GM12874 (cell line): ENCODE measurements at regions not wholly inside any gene's neighbourhood (a gene's known extent, or its start where the extent isn't known, plus 50 kb on each side); places are given as distances from the start of the nearest gene placed in this dataset.

Source experiments
- TF ChIP-seq, protein P1 (sequence below): IDR thresholded peaks from 2 replicates; pipeline ENCODE4 v1.5.1; 2011; ENCODE audit warnings: low read depth, mild to moderate bottlenecking, control low read depth, low read length, moderate library complexity; ENCODE audit not compliant: insufficient read depth

DNA sequence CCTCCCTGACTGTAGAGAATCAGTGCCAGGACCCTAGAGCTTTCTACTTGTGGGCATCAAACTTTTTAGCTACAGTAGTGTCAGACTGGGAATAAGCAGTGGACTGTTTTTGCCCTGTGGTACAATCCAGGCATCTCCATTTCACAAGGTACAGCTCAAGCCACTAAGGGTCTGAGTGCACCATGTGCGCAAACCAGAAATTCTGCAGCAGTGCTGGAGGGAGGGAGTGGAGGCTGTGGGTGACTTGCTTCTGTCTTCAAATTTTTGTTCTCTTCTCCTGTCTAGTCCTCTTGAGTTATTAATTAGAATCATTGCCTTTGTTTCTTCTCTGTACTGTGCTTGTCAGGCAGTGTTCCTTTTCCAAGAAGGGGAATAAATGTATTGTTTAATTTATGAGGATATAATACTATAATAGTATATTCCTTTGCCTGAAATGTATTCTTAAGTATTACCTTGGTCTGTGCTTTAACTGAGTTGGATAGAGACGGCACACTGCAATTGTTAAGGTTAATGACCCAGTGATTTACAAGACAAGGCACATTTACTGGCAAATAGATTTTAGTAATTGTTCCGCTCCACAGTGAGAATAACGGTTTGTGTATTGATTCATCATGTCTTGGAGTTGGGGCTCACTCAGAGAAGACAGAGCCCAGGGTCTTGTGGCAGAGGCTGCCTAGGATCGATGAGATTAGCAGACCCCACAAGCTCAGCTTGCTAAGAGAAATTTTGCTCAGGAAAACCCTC lies 390.6 kb upstream of the CFAP20DC start:
- TF ChIP-seq, protein P1, sequence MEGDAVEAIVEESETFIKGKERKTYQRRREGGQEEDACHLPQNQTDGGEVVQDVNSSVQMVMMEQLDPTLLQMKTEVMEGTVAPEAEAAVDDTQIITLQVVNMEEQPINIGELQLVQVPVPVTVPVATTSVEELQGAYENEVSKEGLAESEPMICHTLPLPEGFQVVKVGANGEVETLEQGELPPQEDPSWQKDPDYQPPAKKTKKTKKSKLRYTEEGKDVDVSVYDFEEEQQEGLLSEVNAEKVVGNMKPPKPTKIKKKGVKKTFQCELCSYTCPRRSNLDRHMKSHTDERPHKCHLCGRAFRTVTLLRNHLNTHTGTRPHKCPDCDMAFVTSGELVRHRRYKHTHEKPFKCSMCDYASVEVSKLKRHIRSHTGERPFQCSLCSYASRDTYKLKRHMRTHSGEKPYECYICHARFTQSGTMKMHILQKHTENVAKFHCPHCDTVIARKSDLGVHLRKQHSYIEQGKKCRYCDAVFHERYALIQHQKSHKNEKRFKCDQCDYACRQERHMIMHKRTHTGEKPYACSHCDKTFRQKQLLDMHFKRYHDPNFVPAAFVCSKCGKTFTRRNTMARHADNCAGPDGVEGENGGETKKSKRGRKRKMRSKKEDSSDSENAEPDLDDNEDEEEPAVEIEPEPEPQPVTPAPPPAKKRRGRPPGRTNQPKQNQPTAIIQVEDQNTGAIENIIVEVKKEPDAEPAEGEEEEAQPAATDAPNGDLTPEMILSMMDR = no peak

DNA sequence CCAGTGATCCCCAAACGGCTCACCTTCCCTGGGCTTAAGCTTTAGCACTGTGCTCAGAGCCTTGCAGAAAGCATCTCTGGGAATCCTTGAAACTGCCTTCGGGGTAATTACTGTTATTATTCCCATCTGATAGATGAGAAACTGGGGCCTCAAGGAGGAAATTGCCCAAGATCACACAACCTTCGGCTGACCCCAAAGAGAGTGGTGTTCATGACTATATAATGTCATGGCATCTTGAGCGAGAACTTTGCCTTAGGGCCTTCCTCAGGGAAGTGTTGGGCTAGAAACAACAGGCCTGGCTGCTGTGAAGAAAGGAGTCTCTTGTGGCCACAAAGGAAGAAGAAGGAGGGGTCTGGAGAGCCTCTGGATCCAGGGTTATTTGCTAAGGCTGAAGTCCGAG lies 388.7 kb upstream of the CFAP20DC start:
- TF ChIP-seq, protein P1 = no peak

DNA sequence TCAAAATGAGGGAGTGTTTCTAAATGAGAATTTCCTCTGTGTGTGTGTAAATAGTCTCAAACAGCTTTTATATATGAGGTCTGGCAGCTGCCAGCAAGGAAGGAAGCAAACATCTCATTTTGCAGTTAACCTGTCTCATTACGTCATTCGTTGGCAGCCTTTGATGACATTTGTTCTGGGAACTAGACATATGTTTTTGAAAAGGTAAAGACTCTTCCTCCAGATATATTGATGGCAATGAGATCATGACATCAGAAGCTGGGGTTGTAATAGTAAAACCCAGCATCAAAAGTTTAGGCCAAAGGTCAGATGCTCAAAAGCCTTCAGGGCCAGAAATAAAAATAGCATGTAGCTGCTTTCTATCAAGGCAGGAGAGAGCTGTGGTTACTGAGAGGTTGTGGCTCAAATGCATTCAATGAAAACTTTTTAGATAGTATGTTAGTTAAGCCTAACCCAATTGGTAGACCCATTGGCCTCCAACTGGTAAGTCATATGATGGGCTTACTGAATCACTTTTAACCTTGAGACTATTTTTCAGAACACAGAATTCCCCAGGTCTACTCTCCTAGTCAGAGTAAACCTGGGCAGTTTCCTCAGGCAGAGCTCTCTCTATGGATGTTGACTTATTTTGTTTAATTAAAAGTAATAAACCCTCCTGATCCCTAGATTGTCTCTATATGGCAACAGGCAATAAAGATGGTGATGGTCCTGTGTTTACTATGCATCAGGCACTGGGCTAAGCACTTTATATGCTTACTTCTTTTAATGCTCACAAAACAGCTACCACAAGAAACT lies 386.5 kb upstream of the CFAP20DC start:
- TF ChIP-seq, protein P1 = no peak

GRCh38 chr3:59433546-59433945 lies 383.7 kb upstream of the CFAP20DC start:
- TF ChIP-seq, protein P1 = no peak

GRCh38 chr3:59432665-59433064 lies 382.8 kb upstream of the CFAP20DC start:
- TF ChIP-seq, protein P1 = no peak

GRCh38 chr3:59430341-59430740 lies 380.5 kb upstream of the CFAP20DC start:
- TF ChIP-seq, protein P1 = no peak

DNA sequence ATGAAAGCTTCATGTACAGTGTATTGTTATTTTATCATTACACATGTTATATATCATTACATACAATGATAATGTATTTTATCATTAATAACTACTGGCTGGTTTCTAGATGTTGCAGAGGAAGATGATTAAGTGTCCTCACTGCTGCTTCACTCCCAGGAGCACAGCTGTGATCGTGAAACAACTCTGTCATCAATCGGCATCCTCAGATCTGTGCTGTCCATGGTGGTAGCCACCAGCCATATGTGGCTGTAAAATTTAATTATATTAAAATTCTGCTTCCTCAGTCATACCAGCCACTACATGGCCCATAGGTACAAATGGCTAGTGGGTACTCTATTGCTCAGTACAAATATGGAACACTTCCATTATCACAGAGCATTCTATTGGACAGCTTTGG lies 379.4 kb upstream of the CFAP20DC start:
- TF ChIP-seq, protein P1 = no peak
